GM23248 (cell line): ENCODE measurements at regions not wholly inside any gene's neighbourhood (a gene's known extent, or its start where the extent isn't known, plus 50 kb on each side); places are given as distances from the start of the nearest gene placed in this dataset.

Source experiments
- DNase-seq: peaks from one replicate; pipeline ENCODE4 v3.0.0-alpha.2; 2015
- H2AFZ ChIP-seq: fragments of 200-600 bp; sonication (generic); 2 replicates; pipeline ENCODE4 v1.6.1; 2016; ENCODE audit warnings: antibody characterized with exemption
- H3F3A ChIP-seq: fragments of 200-600 bp; sonication (generic); 2 replicates; pipeline ENCODE4 v1.6.1; 2016; ENCODE audit warnings: mild to moderate bottlenecking, antibody characterized with exemption, mixed run types; ENCODE audit not compliant: insufficient read depth
- H3K27ac ChIP-seq: fragments of 200-600 bp; sonication (generic); 2 replicates; pipeline ENCODE4 v1.5.1; 2016; ENCODE audit warnings: mild to moderate bottlenecking
- H3K27me3 ChIP-seq: fragments of 200-600 bp; sonication (generic); replicated peaks from 2 replicates; pipeline ENCODE4 v1.6.1; 2016; ENCODE audit warnings: mild to moderate bottlenecking; ENCODE audit not compliant: insufficient read depth
- H3K36me3 ChIP-seq: fragments of 200-600 bp; sonication (generic); 2 replicates; pipeline ENCODE4 v1.6.1; 2016; ENCODE audit warnings: low read depth, mild to moderate bottlenecking
- H3K4me1 ChIP-seq: fragments of 200-600 bp; sonication (generic); 2 replicates; pipeline ENCODE4 v1.6.1; 2016; ENCODE audit warnings: mild to moderate bottlenecking; ENCODE audit not compliant: insufficient read depth
- H3K4me2 ChIP-seq: fragments of 200-600 bp; sonication (generic); one replicate; pipeline ENCODE4 v1.6.1; 2016; ENCODE audit warnings: mild to moderate bottlenecking; ENCODE audit not compliant: unreplicated experiment
- H3K4me3 ChIP-seq: fragments of 200-600 bp; sonication (generic); 2 replicates; pipeline ENCODE4 v1.5.1; 2016; ENCODE audit warnings: mild to moderate bottlenecking
- H3K79me2 ChIP-seq: fragments of 200-600 bp; sonication (generic); 2 replicates; pipeline ENCODE4 v1.6.1; 2016; ENCODE audit warnings: mild to moderate bottlenecking; ENCODE audit not compliant: insufficient read depth
- H3K9ac ChIP-seq: fragments of 200-600 bp; sonication (generic); 2 replicates; pipeline ENCODE4 v1.6.1; 2016; ENCODE audit warnings: mild to moderate bottlenecking
- H3K9me2 ChIP-seq: fragments of 200-600 bp; sonication (generic); 2 replicates; pipeline ENCODE4 v1.6.1; 2016; ENCODE audit warnings: mixed run types, mild to moderate bottlenecking, moderate library complexity; ENCODE audit not compliant: insufficient read depth
- H3K9me3 ChIP-seq: fragments of 200-600 bp; sonication (generic); one replicate; pipeline ENCODE4 v1.6.1; 2017; ENCODE audit warnings: low read depth
- H4K20me1 ChIP-seq: fragments of 200-600 bp; sonication (generic); 2 replicates; pipeline ENCODE4 v1.6.0; 2016; ENCODE audit not compliant: insufficient read depth
- EZH2 ChIP-seq: fragments of 200-600 bp; sonication (generic); IDR thresholded peaks from 2 replicates; pipeline ENCODE4 v1.6.1; 2018; ENCODE audit warnings: antibody characterized with exemption, mild to moderate bottlenecking; ENCODE audit not compliant: insufficient read depth, poor library complexity, severe bottlenecking
- EZH2phosphoT487 ChIP-seq: fragments of 200-600 bp; sonication (generic); IDR thresholded peaks from 2 replicates; pipeline ENCODE4 v1.6.1; 2018; ENCODE audit warnings: antibody characterized with exemption, moderate library complexity, mild to moderate bottlenecking, low read depth; ENCODE audit not compliant: insufficient read depth
- WGBS, 2 experiments: methylation state at CpG; one replicate each; pipeline ENCODE4 v1.1.6; 2015 to 2017; ENCODE audit warnings: low lambda C conversion rate in 2 of 2, low coverage in 1 of 2; ENCODE audit errors: missing lambda C conversion rate in 2 of 2; 5-methylcytosine and 5-hydroxymethylcytosine counted together
- in situ Hi-C: fragments of 300-500 bp; cut with MboI; formaldehyde crosslinking; loops from 2 replicates; pipeline ENCODE4 v1.15.0; 2020

DNA sequence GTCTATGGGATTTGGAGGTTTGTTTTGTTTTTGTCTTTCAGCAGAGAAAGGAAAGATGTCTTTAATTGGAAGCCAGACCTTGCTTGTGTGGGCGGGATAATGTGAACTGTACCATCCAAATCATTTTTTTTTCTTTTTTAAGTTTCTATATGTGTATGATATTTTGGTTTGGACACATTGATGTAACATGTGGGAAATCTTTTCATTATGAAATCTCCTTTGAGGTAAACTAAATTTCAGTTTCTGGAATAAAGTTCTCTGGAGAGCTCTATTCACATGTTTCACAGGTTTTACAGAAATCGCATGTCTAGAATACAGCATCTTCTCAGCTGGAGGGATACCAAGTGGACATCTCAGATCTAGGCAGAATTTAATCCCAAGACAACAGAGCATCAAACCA, 451.5 kb upstream of the MDFIC2 start:
- 51 to 58% methylated on average over 2 of the region's 2 CpGs for WGBS, 2 experiments
- no peak for TF ChIP-seq EZH2
- no peak for TF ChIP-seq EZH2phosphoT487
- in situ Hi-C loops = no loop called here
- Histone ChIP-seq H3K79me2 (no peaks in the 10 kb centered on the region), H3F3A (no peaks in the 10 kb centered on the region), H3K36me3 (no peaks in the 10 kb centered on the region), H3K4me3 (no peak overlapping the region), H4K20me1 (no peaks in the 10 kb centered on the region), H3K4me1 (no peaks in the 10 kb centered on the region), H3K9me3 (no peaks in the 10 kb centered on the region), H3K27me3 (no peaks in the 10 kb centered on the region), H3K9ac (no peak overlapping the region), H3K4me2 (no peak overlapping the region), H3K27ac (no peak overlapping the region), H3K9me2 (no peaks in the 10 kb centered on the region), H2AFZ (no peak overlapping the region)
- DNase-seq = no peak

DNA sequence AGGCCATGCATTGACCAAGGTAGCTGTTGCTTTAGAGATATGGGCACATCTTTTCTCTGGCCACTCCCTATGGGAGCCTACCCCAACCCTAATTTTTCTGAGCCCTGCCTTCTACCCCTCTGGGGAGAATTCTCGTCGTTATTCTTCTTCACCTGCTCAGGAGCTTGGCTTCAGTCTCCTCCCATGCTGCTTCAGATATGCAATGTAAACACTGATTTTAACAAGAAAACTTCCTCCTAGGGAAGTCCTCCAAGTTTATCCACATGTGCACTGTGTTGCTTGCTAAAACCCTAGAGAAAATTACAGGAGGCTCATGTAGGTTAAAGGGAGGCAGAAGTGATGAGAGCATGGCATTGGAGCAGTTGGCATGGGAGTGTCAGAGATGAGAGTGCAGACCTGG, 445.2 kb upstream of the MDFIC2 start:
- Histone ChIP-seq H3K9me3 (no peaks in the 10 kb centered on the region), H3K4me3 (no peak overlapping the region), H3K4me2 (no peak overlapping the region), H3K27me3 (no peaks in the 10 kb centered on the region), H3K9me2 (no peaks in the 10 kb centered on the region), H3K4me1 (no peaks in the 10 kb centered on the region), H2AFZ (no peak overlapping the region), H3K9ac (no peak overlapping the region), H3K79me2 (no peaks in the 10 kb centered on the region), H3K27ac (no peak overlapping the region), H4K20me1 (no peaks in the 10 kb centered on the region), H3K36me3 (no peaks in the 10 kb centered on the region), H3F3A (no peaks in the 10 kb centered on the region)
- DNase-seq = no peak
- in situ Hi-C loops = no loop called here
- TF ChIP-seq EZH2 (no peak), EZH2phosphoT487 (no peak)
- 84 to 90% methylated on average over 2 of the region's 2 CpGs for WGBS, 2 experiments

DNA sequence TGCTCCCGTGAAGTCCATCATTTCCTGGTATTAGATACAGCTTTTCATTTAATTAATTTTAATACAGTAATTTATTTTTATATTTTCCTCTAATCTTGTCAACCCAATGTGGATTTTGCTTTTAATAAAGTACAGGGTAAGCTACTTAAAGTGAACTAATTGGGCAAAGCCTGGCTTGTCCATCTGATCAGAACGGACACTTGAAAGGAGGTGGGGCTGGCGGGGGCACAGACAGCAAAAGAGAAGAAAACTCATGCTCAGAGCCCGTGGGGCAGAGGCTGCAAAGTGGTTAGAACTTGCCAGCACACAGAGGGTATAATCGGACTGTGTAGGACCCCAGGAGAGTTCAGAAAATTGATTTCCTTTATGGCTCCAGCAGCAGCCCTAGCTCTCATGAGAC, 443.1 kb upstream of the MDFIC2 start:
- no peaks in the 10 kb centered on the region for H4K20me1 ChIP-seq
- H3K4me3 ChIP-seq = no peak overlapping the region
- TF ChIP-seq EZH2 = no peak
- no peak for TF ChIP-seq EZH2phosphoT487
- no peaks in the 10 kb centered on the region for H3F3A ChIP-seq
- H2AFZ ChIP-seq = no peak overlapping the region
- WGBS, 2 experiments = 78 to 82% methylated on average over 5 of the region's 5 CpGs
- no peaks in the 10 kb centered on the region for H3K79me2 ChIP-seq
- no peak overlapping the region for H3K9ac ChIP-seq
- no peaks in the 10 kb centered on the region for H3K36me3 ChIP-seq
- in situ Hi-C loops = no loop called here
- no peak for DNase-seq
- H3K27me3 ChIP-seq = no peaks in the 10 kb centered on the region
- no peaks in the 10 kb centered on the region for H3K9me3 ChIP-seq
- H3K4me2 ChIP-seq = no peak overlapping the region
- no peak overlapping the region for H3K27ac ChIP-seq
- no peaks in the 10 kb centered on the region for H3K4me1 ChIP-seq
- no peaks in the 10 kb centered on the region for H3K9me2 ChIP-seq

DNA sequence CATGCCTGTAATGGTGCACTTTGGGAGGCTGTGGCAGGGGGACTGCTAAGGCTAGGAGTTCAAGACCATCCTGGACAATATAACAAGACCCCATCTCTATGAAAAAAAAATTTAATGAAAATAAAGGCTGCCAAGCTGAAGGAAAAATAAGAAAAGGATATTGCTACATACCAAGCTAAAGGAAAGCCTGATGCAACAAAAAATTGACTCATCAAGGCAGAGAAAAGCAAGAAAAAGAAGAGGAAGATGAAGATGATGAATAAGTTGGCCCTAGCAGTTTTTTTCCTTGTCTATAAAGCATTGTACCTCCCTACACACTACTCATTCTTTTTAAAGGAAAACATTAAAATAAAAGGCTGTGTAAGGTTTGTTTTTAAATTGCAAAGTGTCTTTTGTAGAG, 441.9 kb upstream of the MDFIC2 start:
- no peaks in the 10 kb centered on the region for H3K27me3 ChIP-seq
- H3K9me2 ChIP-seq = no peaks in the 10 kb centered on the region
- no peak overlapping the region for H2AFZ ChIP-seq
- no peak overlapping the region for H3K4me3 ChIP-seq
- no peaks in the 10 kb centered on the region for H3K79me2 ChIP-seq
- H4K20me1 ChIP-seq = no peaks in the 10 kb centered on the region
- no peak overlapping the region for H3K4me2 ChIP-seq
- H3K27ac ChIP-seq = no peak overlapping the region
- TF ChIP-seq EZH2phosphoT487 (no peak), EZH2 (no peak)
- in situ Hi-C loops = no loop called here
- DNase-seq = peak; percentile 56
- H3K4me1 ChIP-seq = no peaks in the 10 kb centered on the region
- no peaks in the 10 kb centered on the region for H3K9me3 ChIP-seq
- H3K36me3 ChIP-seq = no peaks in the 10 kb centered on the region
- no peaks in the 10 kb centered on the region for H3F3A ChIP-seq
- no peak overlapping the region for H3K9ac ChIP-seq

DNA sequence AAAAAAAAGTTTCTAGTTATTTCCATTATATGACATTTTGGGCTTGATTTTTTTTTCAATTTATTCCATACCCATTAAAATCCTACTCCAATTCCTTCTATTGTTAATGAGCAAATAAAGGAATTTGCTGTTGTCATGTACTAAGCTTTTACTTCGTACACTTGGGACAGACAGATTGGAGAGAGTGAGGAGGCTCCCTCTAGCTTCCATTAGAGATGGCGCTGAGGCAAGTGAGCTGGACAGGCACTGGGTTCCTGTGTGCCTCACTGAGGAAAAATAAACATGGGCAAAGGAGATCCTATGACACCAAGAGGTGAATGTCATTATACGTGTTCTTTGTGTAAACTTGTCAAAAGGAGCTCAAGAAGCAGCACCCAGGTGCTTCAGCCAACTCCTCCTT, 441.1 kb upstream of the MDFIC2 start:
- no peaks in the 10 kb centered on the region for H3K79me2 ChIP-seq
- no peak overlapping the region for H3K9ac ChIP-seq
- 92 to 93% methylated on average over 3 of the region's 3 CpGs for whole genome bisulfite sequencing, 2 experiments
- H3K9me2 ChIP-seq = no peaks in the 10 kb centered on the region
- TF ChIP-seq EZH2 (no peak), EZH2phosphoT487 (no peak)
- H3K4me2 ChIP-seq = no peak overlapping the region
- H4K20me1 ChIP-seq = no peaks in the 10 kb centered on the region
- H3K4me3 ChIP-seq = no peak overlapping the region
- DNase-seq = no peak
- in situ Hi-C loops = no loop called here
- no peaks in the 10 kb centered on the region for H3K9me3 ChIP-seq
- no peaks in the 10 kb centered on the region for H3K27me3 ChIP-seq
- H3F3A ChIP-seq = no peaks in the 10 kb centered on the region
- no peak overlapping the region for H3K27ac ChIP-seq
- no peak overlapping the region for H2AFZ ChIP-seq
- no peaks in the 10 kb centered on the region for H3K4me1 ChIP-seq
- no peaks in the 10 kb centered on the region for H3K36me3 ChIP-seq
